Activated naive CD4-positive, alpha-beta T cell treated with anti-CD3 and anti-CD28 coated beads, Interleukin-2, amount 50 U/mL, for 16 hours (primary cell): ENCODE measurements at regions not wholly inside any gene's neighbourhood (a gene's known extent, or its start where the extent isn't known, plus 50 kb on each side); places are given as distances from the start of the nearest gene placed in this dataset.
"Not testable (repeated sequence)": the region's sequence is repeated elsewhere in the genome, so short reads cannot be mapped to it uniquely, and the experiment has no call there.

Source experiments
- DNase-seq: peaks from one replicate; pipeline ENCODE4 v3.0.0-alpha.2; 2020

GRCh38 chr11:39462506-39462905 lies 1996.9 kb downstream of the LRRC4C start:
- no peak for DNase-seq

DNA sequence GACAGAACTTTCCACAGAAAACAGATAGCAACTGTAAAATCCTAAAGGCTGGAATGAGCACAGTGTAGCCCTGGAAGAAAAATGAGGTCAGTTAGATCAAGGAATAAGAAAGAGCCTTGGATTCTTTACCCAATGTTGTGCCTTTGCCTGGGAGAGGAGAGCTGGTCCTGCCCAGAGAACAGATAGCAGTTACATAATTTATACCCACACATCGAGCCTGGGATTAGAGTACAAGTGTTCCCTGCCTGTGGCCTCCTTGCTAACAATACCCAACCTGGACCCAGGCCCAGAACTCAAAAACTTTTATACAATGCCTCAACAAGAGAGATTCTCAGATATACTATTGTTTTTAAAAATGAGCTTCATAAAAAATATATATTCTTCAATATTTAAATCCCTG lies 1998.4 kb downstream of the LRRC4C start:
- DNase-seq, result no peak

DNA sequence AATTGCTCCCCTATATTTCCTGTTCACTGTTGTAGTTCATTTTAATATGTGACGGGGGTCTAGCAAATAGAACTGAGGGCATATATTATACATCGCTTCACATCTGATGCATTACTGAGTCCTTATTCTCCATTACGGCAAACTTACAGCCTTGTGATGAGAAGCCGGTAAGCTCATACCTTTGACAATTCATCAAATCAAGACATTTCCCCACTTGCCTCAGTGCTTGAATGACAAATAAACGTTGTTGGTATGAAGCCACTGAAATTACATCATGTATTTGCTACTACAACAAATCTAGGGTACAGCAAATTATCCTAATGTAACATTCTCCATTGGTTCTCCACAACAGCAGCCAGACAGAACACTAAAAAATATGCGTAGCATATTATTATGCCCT lies 1999.8 kb downstream of the LRRC4C start:
- DNase-seq, result no peak

DNA sequence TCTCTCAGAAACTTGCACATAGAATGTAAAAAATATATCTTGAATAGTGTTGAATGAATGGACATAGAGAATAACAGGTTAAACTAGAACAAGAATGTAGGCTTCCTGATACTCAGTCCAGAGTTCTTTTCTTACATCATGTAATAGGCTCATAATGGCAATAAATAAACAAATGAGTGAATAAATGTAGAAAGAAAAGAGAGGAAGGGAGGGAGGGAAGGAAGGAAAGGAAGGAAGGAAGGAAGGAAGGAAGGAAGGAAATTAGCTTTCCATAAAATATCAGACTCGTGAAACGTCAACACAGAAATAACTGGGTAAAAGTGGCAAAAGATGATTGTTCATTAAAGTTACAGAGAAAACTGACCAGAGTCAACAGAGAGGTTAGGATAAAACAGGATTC lies 2001.0 kb downstream of the LRRC4C start:
- no peak for DNase-seq

DNA sequence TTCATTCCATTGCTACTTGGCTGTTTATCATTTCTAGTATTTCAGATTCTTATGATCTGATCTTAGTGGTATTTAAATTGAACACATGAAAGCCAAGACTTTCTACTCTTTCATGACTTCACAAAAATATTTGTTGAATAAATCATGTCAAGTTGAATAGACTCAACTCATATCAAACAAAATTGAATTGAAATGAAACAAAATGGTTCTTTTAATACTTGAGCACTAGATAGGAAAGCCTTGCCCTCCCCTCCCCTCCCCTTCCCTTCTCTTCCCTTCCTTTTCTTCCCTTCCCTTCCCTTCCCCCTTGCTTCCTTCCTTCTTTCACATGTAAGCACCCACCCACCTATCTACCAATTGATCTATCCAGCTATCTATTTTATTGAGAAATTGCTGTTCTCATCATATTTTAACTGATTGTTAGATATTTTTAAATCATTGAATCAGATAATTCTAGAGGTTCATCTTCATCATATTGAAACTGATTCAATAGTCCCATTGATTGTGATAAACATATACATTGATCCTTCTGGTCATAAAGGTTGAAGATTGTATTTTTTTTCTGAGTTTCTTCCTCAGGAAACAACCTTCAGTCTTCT lies 2015.9 kb downstream of the LRRC4C start:
- no peak for DNase-seq

DNA sequence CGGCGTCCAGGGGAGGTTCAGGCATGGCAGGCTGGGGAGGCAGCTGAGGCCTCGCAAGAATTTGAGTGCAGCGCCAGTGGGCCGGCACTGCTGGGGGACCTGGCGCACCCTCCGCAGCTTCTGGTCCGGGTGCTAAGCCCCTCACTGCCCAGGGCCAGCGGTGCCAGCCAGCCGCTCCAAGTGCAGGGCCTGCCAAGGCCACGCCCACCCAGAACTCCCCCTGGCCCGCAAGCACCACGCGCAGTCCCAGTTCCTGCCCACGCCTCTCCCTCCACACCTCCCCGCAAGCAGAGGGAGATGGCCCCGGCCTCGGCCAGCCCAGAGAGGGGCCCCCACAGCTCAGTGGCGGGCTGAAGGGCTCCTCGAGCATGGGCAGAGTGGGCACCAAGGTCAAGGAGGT lies 2017.3 kb downstream of the LRRC4C start:
- no peak for DNase-seq

DNA sequence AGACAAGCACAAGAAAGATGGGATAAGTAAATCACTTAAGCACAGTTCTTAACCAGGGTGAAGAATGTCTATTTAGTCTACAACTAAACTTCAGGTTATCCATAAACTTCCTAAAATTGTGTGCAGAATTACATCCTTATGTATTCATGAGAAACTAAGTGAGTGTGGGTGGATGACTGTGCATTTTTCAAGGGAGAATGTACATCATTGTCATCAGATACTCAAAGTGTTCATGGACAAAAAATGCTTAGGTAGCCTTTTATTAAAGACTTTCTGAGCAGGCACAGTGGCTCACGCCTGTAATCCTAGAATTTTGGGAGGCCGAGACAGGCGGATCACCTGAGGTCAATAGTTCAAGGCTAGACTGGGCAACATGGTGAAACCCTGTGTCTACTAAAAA lies 2023.8 kb downstream of the LRRC4C start:
- no peak for DNase-seq

DNA sequence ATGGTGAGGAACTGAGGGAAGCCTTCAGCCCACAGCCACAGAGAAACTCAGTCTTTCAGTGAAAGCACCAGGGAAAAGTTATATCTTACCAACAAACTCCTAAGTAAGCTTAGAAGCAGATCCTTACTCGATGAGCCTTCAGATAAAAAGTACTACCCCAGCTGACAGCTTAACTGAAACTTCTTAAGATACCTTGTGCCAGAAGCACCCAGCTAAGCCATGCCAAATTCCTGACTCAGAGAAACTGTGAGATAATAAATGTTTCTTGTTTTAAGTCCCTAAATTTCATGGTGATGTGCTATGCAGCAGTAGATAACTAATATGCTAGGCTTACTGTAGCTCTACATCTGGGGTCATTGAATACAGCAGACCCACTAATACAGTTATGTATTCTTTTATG lies 2025.0 kb downstream of the LRRC4C start:
- no peak for DNase-seq

- DNase-seq, result no peak
These were observed 2026.5 kb downstream of the LRRC4C start for GRCh38 chr11:39432929-39433328.

GRCh38 chr11:39425226-39425625 lies 2034.2 kb downstream of the LRRC4C start:
- DNase-seq, result no peak

DNA sequence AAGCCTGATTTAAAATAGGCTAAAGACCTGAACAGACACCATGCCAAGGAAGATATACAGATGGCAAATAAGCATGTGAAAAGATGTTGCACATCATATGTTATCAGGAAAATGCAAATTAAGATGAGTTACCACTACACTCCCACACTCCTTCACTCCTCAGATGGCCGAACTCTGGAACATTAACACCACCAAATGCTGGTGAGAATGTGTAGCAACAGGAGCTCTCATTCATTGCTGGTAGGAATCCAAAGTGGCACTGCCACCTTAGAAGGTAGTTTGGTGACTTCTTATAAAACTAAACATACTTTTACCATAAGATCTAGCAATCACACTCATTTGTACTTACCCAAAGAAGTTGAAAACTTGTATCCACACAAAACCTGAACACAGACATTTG lies 2047.3 kb downstream of the LRRC4C start:
- DNase-seq, result no peak

DNA sequence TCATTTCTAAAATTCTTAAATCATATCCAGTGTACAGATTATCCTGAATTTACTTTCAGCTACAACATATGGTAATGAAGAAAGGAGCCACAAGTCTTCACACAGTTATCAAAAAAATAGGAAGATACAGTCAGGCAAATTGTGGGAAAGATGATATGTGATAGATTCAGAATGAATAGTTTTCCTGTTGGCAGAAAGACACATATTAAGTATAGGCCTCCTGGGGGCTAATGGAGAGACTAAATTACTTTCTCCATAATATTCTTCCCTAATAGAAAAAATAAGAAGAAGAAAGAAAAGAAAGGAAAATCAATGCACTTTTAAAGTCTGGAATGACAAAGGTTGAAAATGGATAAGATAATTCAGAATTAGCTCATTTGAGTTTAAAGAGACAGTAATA lies 2073.5 kb downstream of the LRRC4C start:
- DNase-seq, result no peak

GRCh38 chr11:39374963-39375698 lies 2084.3 kb downstream of the LRRC4C start:
- no peak for DNase-seq

DNA sequence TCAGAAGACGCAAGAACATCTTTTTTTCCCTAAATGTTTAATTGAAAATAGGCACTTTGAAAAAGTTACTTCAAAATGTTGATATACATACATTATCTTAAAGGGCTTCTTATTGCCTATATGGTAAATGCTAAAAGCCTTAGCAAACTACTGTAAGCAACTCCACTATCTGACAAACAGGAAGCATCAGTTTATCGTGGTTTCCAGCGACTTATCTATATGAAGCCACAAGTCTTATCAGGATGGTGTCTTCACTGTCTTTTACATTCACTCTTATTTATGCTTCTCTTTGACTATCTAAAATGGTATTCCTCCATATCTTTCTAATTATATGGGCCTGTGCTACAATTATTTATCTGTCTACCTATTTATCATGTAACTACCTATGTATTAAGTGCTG lies 2091.9 kb downstream of the LRRC4C start:
- DNase-seq, result no peak

GRCh38 chr11:39365809-39366436 lies 2093.5 kb downstream of the LRRC4C start:
- DNase-seq, result no peak

DNA sequence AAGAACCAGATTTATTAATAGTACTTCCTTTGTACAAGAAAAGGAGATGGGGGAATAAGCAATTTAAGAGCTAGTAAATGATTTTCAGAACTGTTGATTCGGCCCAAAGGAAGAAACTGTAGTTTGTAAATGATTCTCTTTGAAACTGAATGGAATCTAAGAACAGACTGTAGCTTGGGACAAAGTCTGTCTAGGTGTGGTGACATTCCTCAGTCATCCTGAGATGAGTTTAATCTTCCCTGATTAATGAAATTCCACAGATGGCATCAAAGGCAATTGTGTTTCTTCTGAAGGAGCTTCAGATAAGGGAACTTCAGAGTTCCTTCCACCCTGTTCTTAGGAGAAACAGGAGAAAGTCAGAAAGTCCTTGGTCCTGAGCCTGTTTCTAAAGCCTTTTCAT lies 2095.9 kb downstream of the LRRC4C start:
- DNase-seq, result no peak

DNA sequence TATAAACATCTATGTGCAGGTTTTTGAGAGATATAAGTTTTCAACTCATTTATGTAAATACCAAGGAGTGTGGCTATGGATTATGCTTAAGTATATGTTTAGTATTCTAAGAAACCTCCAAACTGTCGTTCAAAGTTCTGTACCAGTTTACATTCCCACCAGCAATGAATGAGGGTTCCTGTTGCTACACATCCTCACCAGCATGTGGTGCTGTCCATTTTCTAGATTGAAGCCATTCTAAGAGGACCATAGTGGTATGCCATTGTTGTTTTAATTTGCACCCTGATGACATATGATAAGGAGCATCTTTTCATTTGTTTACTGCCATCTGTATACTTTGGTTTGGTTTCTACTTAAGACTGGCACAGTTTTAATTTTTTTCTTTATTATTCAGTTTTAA lies 2097.9 kb downstream of the LRRC4C start:
- DNase-seq, result no peak

GRCh38 chr11:39345834-39346442 lies 2113.5 kb downstream of the LRRC4C start:
- DNase-seq, result no peak

DNA sequence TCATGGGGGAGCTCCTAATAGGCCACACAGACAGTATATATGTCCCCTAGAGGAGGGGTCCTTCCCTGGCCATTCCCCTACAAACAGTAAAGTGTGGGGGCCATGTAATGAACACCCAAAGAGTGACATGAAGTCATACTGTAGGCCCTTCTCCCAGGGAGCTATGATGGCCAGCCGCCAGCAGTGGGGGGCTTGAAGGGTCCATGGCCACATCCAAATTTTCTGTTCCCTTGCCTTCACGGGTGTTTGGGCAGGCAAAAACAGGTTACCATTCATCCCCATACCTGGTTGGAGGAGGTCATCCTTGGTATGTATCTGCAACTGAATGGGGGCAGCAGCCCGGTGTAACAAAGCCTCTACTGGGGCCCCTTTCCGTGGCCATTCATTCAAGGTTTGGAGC lies 2118.0 kb downstream of the LRRC4C start:
- DNase-seq, result no peak

GRCh38 chr11:39333006-39333405 lies 2126.4 kb downstream of the LRRC4C start:
- DNase-seq, result not testable (repeated sequence)

DNA sequence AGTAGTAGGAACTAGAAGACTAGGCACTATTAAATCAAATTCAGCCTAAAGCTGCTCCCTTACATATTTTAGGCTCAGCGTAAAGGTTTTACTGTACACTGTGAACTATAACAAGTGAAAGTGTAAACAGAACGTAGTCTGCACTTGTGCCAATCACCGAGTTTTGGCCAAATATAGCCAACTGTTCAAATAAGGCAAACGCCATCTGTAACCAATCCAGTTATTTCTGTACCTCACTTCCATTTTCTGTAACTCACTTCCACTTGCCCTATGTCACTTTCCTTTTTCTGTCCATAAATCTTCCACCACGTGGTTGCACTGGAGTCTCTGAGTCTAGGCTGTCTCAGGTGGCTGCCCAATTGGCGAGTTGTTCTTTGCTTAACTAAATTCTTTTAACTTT lies 2132.2 kb downstream of the LRRC4C start:
- DNase-seq, result no peak

- not testable (repeated sequence) for DNase-seq
These were observed 2147.6 kb downstream of the LRRC4C start for GRCh38 chr11:39311888-39312287.

GRCh38 chr11:39304586-39304985 lies 2154.9 kb downstream of the LRRC4C start:
- DNase-seq, result no peak

DNA sequence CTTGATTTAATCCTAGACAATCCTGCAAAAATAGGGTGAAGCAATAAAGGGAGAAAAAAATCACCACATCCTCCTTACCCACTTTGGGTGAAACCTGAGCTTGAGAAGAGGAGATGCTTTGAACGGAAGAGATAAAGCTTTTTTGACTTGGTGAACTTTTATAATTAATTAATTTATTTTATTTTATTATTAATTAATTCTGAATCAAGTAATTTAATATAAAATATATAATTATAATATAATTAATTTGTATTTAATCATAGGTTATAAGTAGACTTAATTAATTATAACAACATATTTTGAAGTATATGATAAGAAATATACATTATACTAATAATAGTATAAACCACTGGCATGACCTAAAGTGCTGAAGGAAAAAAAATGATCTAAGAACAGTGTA lies 2164.8 kb downstream of the LRRC4C start:
- no peak for DNase-seq
